ENCODE measurements at regions not wholly inside any gene's neighbourhood (a gene's known extent, or its start where the extent isn't known, plus 50 kb on each side); places are given as distances from the start of the nearest gene placed in this dataset.

GRCh38 chr2:12096788-12097449 is 350.5 kb downstream of the LPIN1 start:
- TF ChIP-seq CTCF (IDR thresholded peaks at IDR 0.05; ENCODE audit: control insufficient read depth, extremely low read depth, insufficient read depth): no peak
- no peak overlapping the region for H3K4me3 ChIP-seq (ENCODE audit: low read depth, low read length)
- no peak for DNase-seq (ENCODE audit: low read depth)

DNA sequence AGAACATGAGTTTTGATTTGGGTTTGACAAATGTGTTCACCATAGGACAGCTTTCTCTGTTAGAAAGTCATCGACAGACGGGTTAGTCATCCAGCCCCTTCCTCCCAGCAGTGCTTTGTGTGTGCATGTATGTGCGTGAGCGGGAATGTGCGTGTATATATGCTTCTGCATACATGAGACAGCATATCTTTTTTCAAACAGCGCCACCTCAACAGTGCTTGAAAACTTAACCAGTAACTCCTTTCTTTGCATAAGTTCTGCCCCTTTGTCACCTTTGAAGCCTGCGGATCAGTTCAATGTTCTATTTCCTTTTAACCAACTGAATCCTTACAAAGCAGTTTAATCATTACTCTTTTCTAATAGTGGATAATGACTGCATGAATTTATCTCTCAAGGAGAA is 351.4 kb downstream of the LPIN1 start:
- DNase-seq (ENCODE audit: low read depth): no peak
- H3K4me3 ChIP-seq (ENCODE audit: low read depth, low read length): no peak overlapping the region
- TF ChIP-seq CTCF (IDR thresholded peaks at IDR 0.05; ENCODE audit: control insufficient read depth, extremely low read depth, insufficient read depth): no peak

DNA sequence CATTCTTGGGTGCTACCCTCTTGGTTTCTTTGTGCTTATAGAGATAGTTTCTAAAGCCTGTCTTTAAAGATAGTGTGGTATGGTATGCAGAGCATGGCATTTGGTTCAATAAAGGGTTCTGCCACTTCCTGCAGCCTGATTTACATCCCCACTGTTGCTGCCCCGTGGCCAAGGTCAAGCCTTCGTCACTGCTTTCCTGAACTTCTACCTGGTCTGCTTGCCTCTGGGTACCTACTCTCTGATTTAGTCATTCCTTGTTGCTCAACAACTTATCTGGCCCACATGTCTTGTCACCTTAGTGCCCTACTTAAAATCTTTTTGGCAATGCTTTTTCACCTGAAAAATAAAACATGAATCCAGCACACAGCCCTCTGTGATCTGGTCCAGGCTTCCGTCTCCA is 352.9 kb downstream of the LPIN1 start:
- TF ChIP-seq CTCF (IDR thresholded peaks at IDR 0.05; ENCODE audit: control insufficient read depth, extremely low read depth, insufficient read depth): no peak
- no peak overlapping the region for H3K4me3 ChIP-seq (ENCODE audit: low read depth, low read length)
- DNase-seq (ENCODE audit: low read depth): no peak

DNA sequence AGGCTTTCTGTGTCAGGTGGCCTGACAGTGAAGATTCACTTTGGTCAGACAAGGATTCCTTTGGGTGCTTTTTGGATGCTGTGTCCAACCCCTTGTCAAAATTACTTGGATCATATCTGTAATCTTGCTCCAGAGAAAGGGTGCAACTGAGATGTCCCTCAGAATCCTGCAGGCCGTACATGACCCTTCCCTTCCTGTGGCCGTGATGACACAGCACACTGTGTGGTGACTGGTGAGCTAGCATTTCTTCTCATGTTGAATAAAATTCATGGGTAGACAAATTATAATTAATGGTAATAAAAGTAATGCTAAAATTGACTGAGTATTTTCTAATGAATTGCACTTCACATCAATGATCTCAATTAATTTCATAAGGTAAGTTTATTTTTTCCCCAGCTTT is 356.2 kb downstream of the LPIN1 start:
- no peak overlapping the region for H3K4me3 ChIP-seq (ENCODE audit: low read depth, low read length)
- TF ChIP-seq CTCF (IDR thresholded peaks at IDR 0.05; ENCODE audit: control insufficient read depth, extremely low read depth, insufficient read depth): no peak
- DNase-seq (ENCODE audit: low read depth): no peak

GRCh38 chr2:12105180-12105579 is 358.7 kb downstream of the LPIN1 start:
- no peak overlapping the region for H3K4me3 ChIP-seq (ENCODE audit: low read depth, low read length)
- no peak for DNase-seq (ENCODE audit: low read depth)
- no peak for TF ChIP-seq CTCF (IDR thresholded peaks at IDR 0.05; ENCODE audit: control insufficient read depth, extremely low read depth, insufficient read depth)

GRCh38 chr2:12106440-12107080 is 360.1 kb downstream of the LPIN1 start:
- H3K4me3 ChIP-seq (ENCODE audit: low read depth, low read length): no peak overlapping the region
- DNase-seq (ENCODE audit: low read depth): no peak
- no peak for TF ChIP-seq CTCF (IDR thresholded peaks at IDR 0.05; ENCODE audit: control insufficient read depth, extremely low read depth, insufficient read depth)

GRCh38 chr2:12107321-12107720 is 360.9 kb downstream of the LPIN1 start:
- H3K4me3 ChIP-seq (ENCODE audit: low read depth, low read length): no peak overlapping the region
- DNase-seq (ENCODE audit: low read depth): no peak
- TF ChIP-seq CTCF (IDR thresholded peaks at IDR 0.05; ENCODE audit: control insufficient read depth, extremely low read depth, insufficient read depth): no peak

All from LNCaP clone FGC (cell line).